DMS53 treated with DMSO at 0.1 percent for 48 hours (cell line): ENCODE measurements at regions not wholly inside any gene's neighbourhood (a gene's known extent, or its start where the extent isn't known, plus 50 kb on each side); places are given as distances from the start of the nearest gene placed in this dataset.
A peak's percentile ranks its signal among the peaks of the same experiment; 100 is the strongest.

Experiments used
- DNase-seq: peaks from one replicate; lab custom pipeline; 2025; ENCODE audit not compliant: unreplicated experiment; lab: John Stamatoyannopoulos, UW

DNA sequence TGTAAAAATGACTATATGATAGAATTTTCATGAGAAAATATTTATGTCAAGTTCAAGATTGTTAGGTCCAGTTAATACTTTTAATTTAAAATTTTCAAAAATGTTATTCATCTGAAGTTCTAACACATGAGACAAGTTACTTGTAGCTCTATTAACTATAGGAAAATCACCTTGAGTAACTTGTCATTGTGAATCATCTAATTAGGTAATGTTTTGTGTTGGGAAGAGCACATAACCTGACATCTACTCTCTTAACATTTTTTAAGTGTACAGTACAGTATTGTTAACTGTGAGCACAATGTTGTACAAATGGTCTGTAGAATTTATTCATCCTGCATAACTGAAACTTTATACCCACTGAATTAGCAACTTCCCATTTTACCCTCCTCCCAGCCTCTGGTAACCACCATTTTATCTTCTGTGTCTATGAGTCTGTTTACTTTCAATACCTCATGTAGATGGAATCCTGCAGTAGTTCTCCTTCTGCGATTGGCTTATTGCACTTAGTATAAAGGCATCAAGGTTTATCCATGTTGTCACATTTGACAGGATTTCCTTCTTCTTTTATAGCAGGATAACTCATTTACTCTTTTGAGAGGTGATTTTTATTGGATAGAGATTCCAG, 54.6 kb downstream of the ARL4A start:
- DNase-seq, result no peak

GRCh38 chr7:12746211-12746610, 58.8 kb downstream of the ARL4A start:
- DNase-seq, result no peak

GRCh38 chr7:12747687-12748306, 60.4 kb downstream of the ARL4A start:
- DNase-seq, result no peak

- DNase-seq, result no peak
Measured at GRCh38 chr7:12749069-12749468, 61.6 kb downstream of the ARL4A start.

DNA sequence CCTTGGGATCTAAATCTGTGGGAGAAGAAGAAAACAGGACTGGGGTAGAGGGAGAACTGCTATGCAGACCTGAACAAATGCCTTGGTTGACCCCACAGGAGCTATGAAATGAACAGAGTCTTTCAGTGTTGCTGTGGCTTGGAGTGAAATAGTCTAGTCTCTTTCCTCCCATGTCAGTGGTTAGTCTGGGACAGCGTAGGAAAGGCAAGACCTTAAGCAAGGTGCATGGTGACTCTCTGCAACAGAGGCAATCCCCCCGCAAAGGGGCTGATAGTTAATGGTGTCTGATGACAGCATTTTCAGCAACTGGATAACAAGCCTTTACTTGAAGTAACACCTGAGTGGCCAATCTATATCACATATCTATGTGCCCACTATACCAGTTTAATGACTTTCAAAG, 62.3 kb downstream of the ARL4A start:
- DNase-seq, result no peak

DNA sequence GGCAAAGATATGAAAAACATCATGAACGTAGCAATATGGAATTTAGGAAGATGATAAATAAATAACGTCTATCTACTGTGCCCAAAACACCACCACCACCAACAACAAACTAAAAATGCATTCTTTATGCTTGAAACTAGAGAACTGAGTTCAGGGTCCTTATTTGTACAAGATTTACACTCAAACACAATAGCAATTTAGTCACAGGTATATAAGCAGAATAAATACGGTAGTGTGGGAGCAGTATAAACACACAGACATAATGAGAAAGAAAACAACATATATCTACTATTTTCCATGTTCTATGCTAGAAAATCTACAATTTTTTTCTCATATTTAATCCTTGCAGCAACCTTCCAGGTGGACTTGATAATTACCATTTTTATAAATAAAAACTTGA, 64.3 kb downstream of the ARL4A start:
- no peak for DNase-seq

DNA sequence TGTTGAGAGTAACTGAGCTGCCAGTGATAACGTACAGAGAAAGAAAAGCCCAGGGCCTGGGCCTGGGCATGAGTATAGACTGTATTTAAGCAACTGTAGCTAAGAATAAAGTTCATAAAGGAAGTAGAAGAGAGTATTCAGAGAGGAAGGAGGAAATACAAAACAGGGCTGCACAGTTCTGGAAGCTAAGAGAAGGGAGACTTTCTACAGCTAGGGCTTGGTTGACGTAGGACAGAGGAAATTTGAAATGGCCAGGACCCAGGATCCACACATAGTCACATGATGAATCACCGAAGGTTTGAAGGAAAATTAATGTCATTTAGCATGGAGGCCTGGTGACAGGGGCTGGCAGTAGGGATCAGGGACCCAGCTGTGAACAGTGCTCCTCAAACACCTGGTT, 66.7 kb downstream of the ARL4A start:
- no peak for DNase-seq

DNA sequence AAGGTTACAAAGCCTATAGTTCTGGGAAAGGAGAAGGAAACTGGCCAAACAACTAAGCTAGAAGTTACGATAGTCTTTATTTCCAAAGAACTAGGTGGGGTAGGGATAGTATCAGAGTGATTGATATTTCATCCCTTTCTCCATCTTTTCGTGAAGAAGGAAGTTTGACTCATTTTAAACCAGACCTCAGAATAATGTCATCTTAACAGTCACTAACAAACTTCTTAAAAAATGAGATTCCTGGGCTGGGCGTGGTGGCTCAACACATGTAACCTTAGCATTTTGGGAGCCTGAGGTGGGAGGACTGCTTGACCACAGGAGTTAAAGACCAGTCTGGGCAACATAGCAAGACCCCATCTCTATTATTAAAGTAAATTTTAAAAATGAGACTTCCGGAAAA, 69.4 kb downstream of the ARL4A start:
- no peak for DNase-seq

DNA sequence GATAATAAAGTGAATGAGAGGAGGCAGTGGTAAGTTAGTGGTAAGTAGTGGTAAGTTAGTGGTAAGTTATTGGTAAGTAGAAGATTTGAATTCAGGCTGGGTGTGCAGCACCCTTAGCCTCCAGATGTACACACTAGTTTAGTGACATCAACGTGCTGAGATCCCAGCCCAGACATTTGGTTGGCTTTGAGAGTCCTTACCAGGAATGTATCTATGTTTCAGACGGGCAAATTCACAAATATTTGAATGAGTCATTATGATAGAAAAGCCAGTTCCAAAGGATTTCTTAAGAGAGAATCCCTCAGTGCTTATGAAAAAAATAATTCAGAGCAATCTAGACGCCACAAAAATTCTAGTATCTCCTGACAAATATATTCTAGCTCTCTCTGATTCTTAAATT, 70.0 kb downstream of the ARL4A start:
- no peak for DNase-seq

DNA sequence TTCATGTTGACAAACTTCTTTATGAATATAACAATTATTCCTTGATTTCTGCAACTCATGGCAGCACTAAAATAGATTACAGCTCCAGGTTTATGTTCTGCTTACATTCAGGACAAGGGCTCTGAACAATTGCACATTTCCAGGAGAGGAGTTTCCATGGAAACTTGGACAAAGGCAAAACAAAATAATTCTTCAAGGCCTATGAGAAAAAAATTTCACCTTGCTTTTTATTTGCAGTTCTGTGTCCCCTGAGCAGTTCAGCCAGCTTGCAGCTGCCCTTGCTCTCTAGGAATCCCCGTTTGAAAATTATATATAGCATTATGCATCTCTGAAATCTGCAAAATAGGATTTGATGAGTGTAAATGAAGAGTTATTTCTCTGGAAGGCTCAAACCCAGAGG, 71.7 kb downstream of the ARL4A start:
- no peak for DNase-seq

- no peak for DNase-seq
Measured at GRCh38 chr7:12761111-12761510, 73.7 kb downstream of the ARL4A start.

DNA sequence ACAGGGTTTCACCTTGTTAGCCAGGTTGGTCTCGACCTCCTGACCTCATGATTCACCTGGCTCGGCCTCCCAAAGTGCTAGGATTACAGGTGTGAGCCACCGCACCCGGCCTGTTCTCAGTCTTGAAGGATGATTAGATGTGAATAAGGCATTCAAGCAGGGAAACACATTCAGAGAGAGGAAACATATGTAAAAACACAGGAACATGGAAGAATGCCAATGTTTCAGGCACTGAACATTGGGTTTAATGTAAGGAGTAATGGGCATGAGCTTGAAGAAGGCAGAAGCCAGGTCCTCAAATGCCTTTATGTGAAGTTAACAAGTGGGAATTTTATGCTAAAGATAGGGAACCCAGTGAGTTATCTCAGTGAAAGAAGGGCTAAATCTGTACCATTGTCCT, 74.3 kb downstream of the ARL4A start:
- no peak for DNase-seq

- DNase-seq, result no peak
Measured at GRCh38 chr7:12764458-12764891, 77.0 kb downstream of the ARL4A start.

DNA sequence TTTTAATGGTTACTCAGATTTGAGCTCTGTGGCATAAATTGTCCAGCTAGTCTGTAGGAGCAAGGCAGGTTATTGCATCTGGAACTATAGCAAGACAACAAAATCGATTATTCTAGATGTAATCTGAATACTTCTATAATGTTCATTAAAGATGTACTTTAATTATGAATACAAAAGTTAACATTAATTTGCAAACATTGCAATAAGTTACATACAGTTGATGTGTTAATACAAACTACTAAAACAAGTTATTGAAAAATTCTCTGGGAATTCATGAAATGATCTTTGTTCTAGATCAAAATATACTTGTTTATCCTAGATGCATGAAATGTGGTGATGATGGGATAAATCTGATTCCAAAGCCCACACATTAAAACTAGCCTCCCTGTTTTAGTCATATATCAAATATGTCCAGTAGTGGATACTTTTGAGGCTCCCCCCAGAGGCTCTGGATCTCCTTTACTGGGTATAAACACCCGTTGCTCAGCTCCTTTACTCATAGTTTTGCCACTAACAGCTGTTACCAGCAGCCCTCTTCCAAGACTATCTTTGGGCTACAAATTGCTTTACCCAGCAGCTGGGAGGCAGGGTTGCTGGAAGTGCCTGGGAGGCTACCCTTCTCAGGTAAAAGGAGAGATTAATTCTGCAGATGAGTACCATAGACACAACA, 78.1 kb downstream of the ARL4A start:
- DNase-seq, result no peak

- no peak for DNase-seq
Measured at GRCh38 chr7:12766416-12766815, 79.0 kb downstream of the ARL4A start.

DNA sequence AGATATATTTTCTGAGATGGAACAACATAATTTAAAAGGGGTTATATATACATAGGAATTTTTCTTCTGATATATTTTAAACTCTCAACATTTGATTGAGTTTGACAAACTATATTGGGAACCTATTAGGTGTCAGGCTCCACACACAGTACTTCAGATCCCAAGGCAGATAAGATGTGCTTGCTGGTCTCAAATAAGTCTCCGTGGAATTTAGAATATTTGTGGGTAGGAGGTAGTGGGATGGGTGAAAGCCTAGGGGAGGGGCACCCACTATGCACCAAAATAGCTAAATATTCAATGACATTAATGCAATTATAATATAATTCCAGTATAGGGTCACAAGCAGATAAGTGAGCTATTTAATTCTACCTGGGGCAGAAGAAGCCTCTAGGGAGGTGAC, 81.5 kb downstream of the ARL4A start:
- no peak for DNase-seq

- DNase-seq, result no peak
Measured at GRCh38 chr7:12769444-12769843, 82.0 kb downstream of the ARL4A start.

DNA sequence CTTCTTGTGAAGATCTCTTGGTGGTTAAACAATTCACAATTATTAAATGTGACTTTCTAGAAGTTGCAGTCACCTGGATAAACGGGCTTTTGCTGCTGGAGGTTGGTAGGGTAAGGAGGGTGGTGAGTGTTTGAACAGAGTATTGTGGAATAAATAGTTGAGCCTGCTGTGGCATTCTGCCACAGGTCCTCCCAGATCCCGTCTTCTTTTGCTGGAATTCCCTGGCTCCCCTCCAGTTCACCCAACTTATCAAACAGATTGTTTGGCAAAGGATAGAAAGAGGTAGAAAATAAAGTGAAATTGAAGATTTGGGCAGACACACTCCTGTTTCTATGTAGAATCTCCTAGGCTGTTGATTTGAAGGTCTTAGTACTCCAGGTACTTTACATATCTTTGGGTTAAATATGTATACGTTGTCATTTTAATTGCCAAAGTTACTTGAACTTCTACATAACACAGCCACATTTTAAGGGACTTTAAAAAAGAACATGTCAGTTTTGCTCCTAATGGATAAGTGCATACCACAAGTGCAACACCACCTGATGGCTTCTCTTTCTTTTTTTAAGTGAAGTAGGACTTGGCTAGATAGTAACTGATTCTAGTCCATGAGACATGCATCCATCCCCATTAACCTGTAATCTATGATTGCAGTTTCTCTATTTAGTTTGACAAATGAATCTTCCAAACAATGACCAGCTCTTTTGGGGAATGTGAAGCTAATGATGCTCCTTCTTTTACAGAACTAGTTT, 83.0 kb downstream of the ARL4A start:
- peak; percentile 32 for DNase-seq

- DNase-seq, result no peak
Measured at GRCh38 chr7:12771378-12771877, 84.0 kb downstream of the ARL4A start.

GRCh38 chr7:12772768-12773167, 85.3 kb downstream of the ARL4A start:
- DNase-seq, result no peak

- no peak for DNase-seq
Measured at GRCh38 chr7:12777257-12777656, 89.8 kb downstream of the ARL4A start.

GRCh38 chr7:12779947-12780346, 92.5 kb downstream of the ARL4A start:
- DNase-seq, result no peak
